ENCODE measurements at regions not wholly inside any gene's neighbourhood (a gene's known extent, or its start where the extent isn't known, plus 50 kb on each side); places are given as distances from the start of the nearest gene placed in this dataset.

- intact Hi-C loops (cut with micrococcal nuclease; ENCODE audit: unreplicated experiment) (no loop called here), in situ Hi-C loops (cut with MboI) (no loop called here)
- no peak overlapping the region for H3K27ac ChIP-seq (ENCODE audit: control insufficient read depth, insufficient read depth)
- no peaks in the 10 kb centered on the region for H3K9me3 ChIP-seq (replicated peaks; ENCODE audit: control insufficient read depth, insufficient read depth, low read length)
- H3K4me3 ChIP-seq: no peak overlapping the region
- no peak overlapping the region for H3K4me2 ChIP-seq (ENCODE audit: control insufficient read depth, insufficient read depth)
- POLR2A ChIA-PET: no interaction called here
- no peaks in the 10 kb centered on the region for H4K20me1 ChIP-seq (ENCODE audit: control insufficient read depth, insufficient read depth)
- H3K4me1 ChIP-seq (ENCODE audit: control insufficient read depth, insufficient read depth, low read length): no peaks in the 10 kb centered on the region
- H3K27me3 ChIP-seq (replicated peaks in 1 of 2; ENCODE audit: control insufficient read depth in 2 of 2, insufficient read depth in 2 of 2, low read length in 1 of 2): peaks cover 0 to 1% of the 10 kb centered on the region in 2 experiments; a peak in 1 of 4 replicates
- ATAC-seq (no peak), DNase-seq (ENCODE audit: low read depth, low spot score) (no peak), FAIRE-seq (no peak)
- no peak overlapping the region for H2AFZ ChIP-seq (ENCODE audit: control insufficient read depth, low read depth, low read length)
- RAD21 ChIA-PET (ENCODE audit: unreplicated experiment): no interaction called here
- no TSS peak for BruUV-seq (replicated peaks)
- no peaks in the 10 kb centered on the region for H3K36me3 ChIP-seq (ENCODE audit: control insufficient read depth in 2 of 2, insufficient read depth in 2 of 2, low read length in 1 of 2)
- SMC1A ChIA-PET (ENCODE audit: uncharacterized antibody, unreplicated experiment): no interaction called here
- CTCF ChIA-PET: interaction anchor here (1.4 kb wide), 1 partner anchor 15 kb away, joined by 5 read pairs; no protein-coding TSS in a partner anchor
- no peak overlapping the region for H3K9ac ChIP-seq (ENCODE audit: control insufficient read depth, insufficient read depth, low read length)
- WGBS (ENCODE audit: insufficient coverage, insufficient replicate concordance, low lambda C conversion rate, missing lambda C conversion rate): 51% methylated on average over 5 of the region's 5 CpGs
- H3K79me2 ChIP-seq (ENCODE audit: control insufficient read depth, insufficient read depth, low read length): no peaks in the 10 kb centered on the region
- TF ChIP-seq ZBTB40 (IDR thresholded peaks at IDR 0.05; ENCODE audit: borderline replicate concordance): no peak
- TF ChIP-seq YY1 (IDR thresholded peaks at IDR 0.05; ENCODE audit: low read depth, low read length): no peak
- TF ChIP-seq MTA3 (IDR thresholded peaks at IDR 0.05; ENCODE audit: borderline replicate concordance, low read length): no peak
- TF ChIP-seq PAX8 (IDR thresholded peaks at IDR 0.05): no peak
- no peak for TF ChIP-seq POLR2AphosphoS2 (IDR thresholded peaks at IDR 0.05; ENCODE audit: low read depth, low read length)
- TF ChIP-seq E2F8 (IDR thresholded peaks at IDR 0.05; ENCODE audit: low read depth, partially characterized antibody): no peak
- TF ChIP-seq RBBP5 (conservative IDR thresholded peaks at IDR 0.05): no peak
- no peak for TF ChIP-seq BCL11A (IDR thresholded peaks at IDR 0.05; ENCODE audit: low read depth, low read length)
- TF ChIP-seq ZBED1 (IDR thresholded peaks at IDR 0.05; ENCODE audit: borderline replicate concordance): no peak
- TF ChIP-seq SKIL (IDR thresholded peaks at IDR 0.05; ENCODE audit: low read depth, poor library complexity, severe bottlenecking): no peak
- no peak for TF ChIP-seq MAX (IDR thresholded peaks at IDR 0.05; ENCODE audit: low read depth, low read length)
- TF ChIP-seq CREB1 (IDR thresholded peaks at IDR 0.05; ENCODE audit: low read depth): no peak
- TF ChIP-seq BRCA1 (IDR thresholded peaks at IDR 0.05; ENCODE audit: low read depth, low read length): no peak
Measured at GRCh38 chr2:41884718-41885117, 163.1 kb upstream of the PKDCC start.

All from GM12878 (cell line).